Esophagus muscularis mucosa (tissue), 4 donors: ENCODE measurements at regions not wholly inside any gene's neighbourhood (a gene's known extent, or its start where the extent isn't known, plus 50 kb on each side); places are given as distances from the start of the nearest gene placed in this dataset.

Experiments used
- DNase-seq: peaks from one replicate; pipeline ENCODE4 v3.0.0-alpha.2; 2017; ENCODE audit errors: extremely low spot score
- H3K27ac ChIP-seq, 4 donors: fragments of 200-600 bp; sonication (generic); replicated peaks in 1 of 4; 1 replicate in 3 of 4; 2 replicates in 1 of 4; pipeline ENCODE4 v1.5.1; 2016 to 2019; ENCODE audit warnings: mild to moderate bottlenecking in 1 of 4
- H3K27me3 ChIP-seq, 4 donors: fragments of 200-600 bp; sonication (generic); one replicate each; pipeline versions ENCODE4 v1.5.1 to v1.6.0; 2016 to 2019
- H3K36me3 ChIP-seq, 4 donors: fragments of 200-600 bp; sonication (generic); one replicate each; pipeline ENCODE4 v1.5.1; 2016 to 2019
- H3K4me1 ChIP-seq, 4 donors: fragments of 200-600 bp; sonication (generic); one replicate each; pipeline ENCODE4 v1.5.1; 2016 to 2019
- H3K4me3 ChIP-seq, 4 donors: fragments of 200-600 bp; sonication (generic); 1 replicate in 2 of 4; 2 replicates in 2 of 4; pipeline ENCODE4 v1.5.1; 2016 to 2019; ENCODE audit warnings: mild to moderate bottlenecking in 4 of 4, moderate library complexity in 1 of 4
- H3K9me3 ChIP-seq, 4 donors: fragments of 200-600 bp; sonication (generic); 1 replicate in 3 of 4; 2 replicates in 1 of 4; pipeline ENCODE4 v1.5.1; 2016 to 2019
- EP300 ChIP-seq: sonication (generic); formaldehyde crosslinking; IDR thresholded peaks from one replicate; pipeline ENCODE4 v1.6.1; 2017; ENCODE audit warnings: antibody characterized with exemption
- POLR2A ChIP-seq: fragments of 450-650 bp; IDR thresholded peaks from one replicate; pipeline ENCODE4 v1.6.1; 2017; ENCODE audit warnings: antibody characterized with exemption, moderate library complexity, mild to moderate bottlenecking, low read depth
- POLR2AphosphoS5 ChIP-seq, 2 donors: sonication (generic); formaldehyde crosslinking; IDR thresholded peaks; one replicate each; pipeline ENCODE4 v1.6.1; 2017; ENCODE audit warnings: antibody characterized with exemption in 2 of 2
- WGBS: methylation state at CpG from one replicate; pipeline ENCODE4 v1.1.5; 2018; 5-methylcytosine and 5-hydroxymethylcytosine counted together
- intact Hi-C: fragments of 100-400 bp; cut with DNase I; formaldehyde crosslinking; loops from one replicate; pipeline ENCODE4 v1.15.1; 2023
- TF ChIP-seq, protein P1 (sequence below), 3 experiments: fragments of 200-600 bp in 2 of 3; fragments of 450-650 bp in 1 of 3; sonication (generic) in 2 of 3; IDR thresholded peaks; one replicate each; pipeline ENCODE4 v1.5.1; 2017 to 2019; ENCODE audit warnings: antibody characterized with exemption in 3 of 3, mild to moderate bottlenecking in 2 of 3, moderate library complexity in 1 of 3

DNA sequence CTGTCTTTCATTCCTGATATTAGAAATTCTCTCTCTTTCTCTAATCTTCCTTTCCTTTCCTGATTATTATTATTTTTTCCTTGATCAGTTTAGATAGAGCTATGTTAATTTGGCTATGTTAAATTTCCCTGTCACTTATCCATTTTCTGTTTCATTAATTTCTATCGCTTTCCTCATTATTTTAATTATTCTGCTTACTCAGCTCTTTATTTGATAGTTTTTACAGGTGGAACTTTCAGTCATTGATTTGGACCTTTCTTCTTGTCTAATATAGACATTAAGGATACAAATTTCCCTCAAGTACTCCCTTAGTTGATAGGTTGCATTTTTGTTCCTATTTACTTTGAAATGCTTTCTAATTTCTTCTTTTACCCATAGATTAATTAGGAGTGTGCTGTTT, 442.3 kb downstream of the CDH26 start:
- TF ChIP-seq EP300 (no peak), POLR2AphosphoS5 (IDR thresholded peaks at IDR 0.05) (no peak), POLR2A (no peak)
- TF ChIP-seq, protein P1, sequence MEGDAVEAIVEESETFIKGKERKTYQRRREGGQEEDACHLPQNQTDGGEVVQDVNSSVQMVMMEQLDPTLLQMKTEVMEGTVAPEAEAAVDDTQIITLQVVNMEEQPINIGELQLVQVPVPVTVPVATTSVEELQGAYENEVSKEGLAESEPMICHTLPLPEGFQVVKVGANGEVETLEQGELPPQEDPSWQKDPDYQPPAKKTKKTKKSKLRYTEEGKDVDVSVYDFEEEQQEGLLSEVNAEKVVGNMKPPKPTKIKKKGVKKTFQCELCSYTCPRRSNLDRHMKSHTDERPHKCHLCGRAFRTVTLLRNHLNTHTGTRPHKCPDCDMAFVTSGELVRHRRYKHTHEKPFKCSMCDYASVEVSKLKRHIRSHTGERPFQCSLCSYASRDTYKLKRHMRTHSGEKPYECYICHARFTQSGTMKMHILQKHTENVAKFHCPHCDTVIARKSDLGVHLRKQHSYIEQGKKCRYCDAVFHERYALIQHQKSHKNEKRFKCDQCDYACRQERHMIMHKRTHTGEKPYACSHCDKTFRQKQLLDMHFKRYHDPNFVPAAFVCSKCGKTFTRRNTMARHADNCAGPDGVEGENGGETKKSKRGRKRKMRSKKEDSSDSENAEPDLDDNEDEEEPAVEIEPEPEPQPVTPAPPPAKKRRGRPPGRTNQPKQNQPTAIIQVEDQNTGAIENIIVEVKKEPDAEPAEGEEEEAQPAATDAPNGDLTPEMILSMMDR (IDR thresholded peaks at IDR 0.05) = no peak
- no peaks in the 10 kb centered on the region for H3K27me3 ChIP-seq
- DNase-seq = no peak

GRCh38 chr20:60402189-60403058, 444.2 kb downstream of the CDH26 start:
- DNase-seq = no peak
- 79% methylated on average over 8 of the region's 8 CpGs for WGBS
- no peaks in the 10 kb centered on the region for H3K27me3 ChIP-seq
- H3K4me1 ChIP-seq = no peaks in the 10 kb centered on the region
- no peaks in the 10 kb centered on the region for H3K36me3 ChIP-seq
- no peak overlapping the region for H3K27ac ChIP-seq
- TF ChIP-seq, protein P1 (IDR thresholded peaks at IDR 0.05) = no peak
- TF ChIP-seq POLR2AphosphoS5 (IDR thresholded peaks at IDR 0.05) (no peak), EP300 (no peak), POLR2A (no peak)
- intact Hi-C loops = no loop called here
- H3K4me3 ChIP-seq = no peak overlapping the region
- H3K9me3 ChIP-seq = peaks cover 0 to 9% (median 0%) of the 10 kb centered on the region in 4 donors

More for the DNA sequence above, 442.3 kb downstream of the CDH26 start:
- Histone ChIP-seq H3K9me3 (peaks cover 0 to 9% (median 0%) of the 10 kb centered on the region in 4 donors), H3K27ac (no peak overlapping the region), H3K4me1 (no peaks in the 10 kb centered on the region), H3K36me3 (no peaks in the 10 kb centered on the region), H3K4me3 (no peak overlapping the region)
- intact Hi-C loops = no loop called here
- WGBS = 100% methylated on average over 1 of the region's 1 CpG

DNA sequence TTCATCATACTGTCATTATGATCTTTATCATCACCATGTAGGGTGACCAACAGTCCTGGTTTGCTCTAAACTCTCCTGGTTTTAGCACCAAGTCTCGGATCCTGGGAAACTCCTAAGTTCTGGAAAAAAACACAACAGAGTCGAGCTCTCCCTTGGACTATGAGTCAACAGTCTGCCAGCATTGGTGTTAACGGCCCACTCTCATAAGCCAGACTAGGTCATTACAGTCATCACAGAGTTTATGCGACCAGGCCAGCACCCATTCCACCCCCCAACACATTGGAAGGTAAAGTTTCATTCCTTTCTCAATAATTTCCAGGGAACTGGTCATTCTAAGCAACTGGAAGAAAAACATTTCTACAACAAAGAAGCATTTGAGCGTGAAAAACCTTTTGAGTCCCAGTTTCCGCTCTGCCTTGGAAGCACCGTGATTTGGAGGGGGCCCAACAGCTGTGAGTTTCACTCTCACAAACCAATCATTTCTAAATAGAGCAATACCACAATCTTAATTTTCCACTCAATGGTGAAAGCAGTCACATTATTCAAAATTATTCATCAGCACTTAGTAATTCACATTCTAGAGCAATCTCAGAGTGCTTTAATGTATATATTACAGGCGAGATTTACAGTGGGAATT, 445.0 kb downstream of the CDH26 start:
- no peak for DNase-seq
- intact Hi-C loops = no loop called here
- TF ChIP-seq, protein P1 (IDR thresholded peaks at IDR 0.05) = no peak
- no peak for TF ChIP-seq POLR2A
- TF ChIP-seq POLR2AphosphoS5 (IDR thresholded peaks at IDR 0.05) = no peak
- TF ChIP-seq EP300 = no peak
- WGBS = 63% methylated on average over 8 of the region's 8 CpGs
- no peaks in the 10 kb centered on the region for H3K4me1 ChIP-seq
- H3K27ac ChIP-seq = no peak overlapping the region
- no peak overlapping the region for H3K4me3 ChIP-seq
- no peaks in the 10 kb centered on the region for H3K36me3 ChIP-seq
- peaks cover 0 to 9% (median 0%) of the 10 kb centered on the region in 4 donors for H3K9me3 ChIP-seq
- H3K27me3 ChIP-seq = no peaks in the 10 kb centered on the region

DNA sequence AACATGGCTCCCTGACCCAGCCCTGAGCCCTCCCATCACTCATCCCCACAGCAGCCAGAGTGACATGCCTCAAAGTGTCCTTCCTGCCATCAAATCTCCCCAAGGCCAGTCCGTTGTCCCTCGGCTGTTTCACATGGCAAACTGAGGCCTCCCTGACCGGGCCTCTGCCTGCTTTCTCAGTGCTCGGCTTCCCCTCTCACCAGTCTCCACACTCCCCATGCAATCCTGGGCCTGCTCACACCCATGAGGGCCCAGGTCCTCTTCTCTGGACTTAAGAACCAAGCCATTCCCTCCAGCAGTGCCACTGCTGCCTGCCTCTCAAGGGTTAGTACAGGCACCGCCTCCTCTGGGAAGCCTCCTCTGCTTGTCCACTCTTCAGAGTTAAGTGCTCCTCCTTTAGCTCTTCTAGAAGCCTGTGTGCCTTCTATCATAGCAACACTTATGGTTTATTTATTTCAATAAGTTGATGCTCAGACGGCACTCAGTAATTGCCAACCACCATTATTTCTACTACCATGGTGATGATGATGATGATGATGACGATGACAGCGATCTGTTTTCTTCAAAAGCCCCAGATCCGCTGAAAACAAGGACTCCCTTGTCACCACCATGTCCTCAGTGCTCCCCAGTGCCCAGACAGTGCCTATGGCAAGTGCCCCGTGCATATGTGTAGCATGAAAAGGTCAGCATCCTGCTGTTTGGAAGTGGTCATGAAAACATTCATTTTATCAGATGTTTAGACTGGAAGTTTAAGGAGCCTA, 449.0 kb downstream of the CDH26 start:
- H3K27ac ChIP-seq = no peak overlapping the region
- H3K4me1 ChIP-seq = no peaks in the 10 kb centered on the region
- no peaks in the 10 kb centered on the region for H3K27me3 ChIP-seq
- H3K36me3 ChIP-seq = no peaks in the 10 kb centered on the region
- no peak for TF ChIP-seq POLR2A
- no peak for TF ChIP-seq POLR2AphosphoS5 (IDR thresholded peaks at IDR 0.05)
- TF ChIP-seq, protein P1 (IDR thresholded peaks at IDR 0.05) = no peak
- TF ChIP-seq EP300 = no peak
- H3K4me3 ChIP-seq = no peak overlapping the region
- 74% methylated on average over 10 of the region's 10 CpGs for WGBS
- intact Hi-C loops = no loop called here
- DNase-seq = no peak
- no peaks in the 10 kb centered on the region for H3K9me3 ChIP-seq
